GM19035 (cell line): ENCODE measurements at regions not wholly inside any gene's neighbourhood (a gene's known extent, or its start where the extent isn't known, plus 50 kb on each side); places are given as distances from the start of the nearest gene placed in this dataset.
"Not testable (repeated sequence)": the region's sequence is repeated elsewhere in the genome, so short reads cannot be mapped to it uniquely, and the experiment has no call there.

Experiments used
- ATAC-seq: cut with Tn5 transposase; IDR thresholded peaks from one replicate; pipeline ENCODE4 v1.9.1; 2021; ENCODE audit not compliant: unreplicated experiment

DNA sequence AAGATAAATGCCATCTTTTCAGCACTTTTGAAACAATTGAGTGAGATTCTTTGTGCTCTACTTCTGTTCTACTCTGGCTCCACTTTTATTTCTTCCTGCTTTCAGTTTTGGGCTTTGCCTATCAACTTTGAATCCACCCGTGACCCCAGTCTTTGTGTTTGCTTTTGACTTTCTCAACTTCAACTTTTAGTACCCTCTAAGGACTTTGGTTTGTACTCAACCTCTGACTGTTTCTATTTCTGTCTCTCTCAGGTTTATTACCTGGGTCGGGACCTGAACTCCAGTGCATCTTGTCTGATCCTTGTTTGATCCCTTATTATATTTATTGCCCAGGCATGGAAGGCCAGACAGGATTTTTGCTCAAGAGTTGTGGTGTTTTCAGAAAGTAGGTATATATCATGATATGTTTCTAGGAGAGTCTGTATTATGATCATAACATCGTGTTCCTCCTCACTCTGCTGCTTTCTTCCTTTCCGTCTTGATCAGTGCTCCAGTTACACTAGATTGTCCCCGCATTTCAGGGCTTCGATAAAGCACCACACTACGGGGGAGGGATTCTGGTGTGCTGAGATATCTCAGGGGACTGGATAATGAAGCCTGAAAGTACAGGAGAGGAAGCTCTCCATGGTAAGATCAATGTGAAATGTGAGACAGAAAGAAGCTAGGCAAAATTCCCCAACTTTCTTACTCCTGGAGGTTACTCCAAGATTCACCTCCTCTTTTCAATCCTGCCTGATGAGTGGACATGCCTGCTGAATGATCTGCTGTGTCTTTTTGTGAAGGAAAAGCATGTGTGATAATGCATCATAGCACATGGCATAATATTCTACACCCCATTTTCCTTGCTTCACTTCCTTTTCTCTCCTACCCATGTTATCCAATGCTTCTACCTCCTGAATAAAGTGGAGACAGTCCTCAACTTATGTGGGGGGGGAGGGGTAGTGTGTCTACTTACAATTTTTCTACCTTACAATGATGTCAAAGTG lies 155.5 kb upstream of the GRIN3A start:
- no peak for ATAC-seq

DNA sequence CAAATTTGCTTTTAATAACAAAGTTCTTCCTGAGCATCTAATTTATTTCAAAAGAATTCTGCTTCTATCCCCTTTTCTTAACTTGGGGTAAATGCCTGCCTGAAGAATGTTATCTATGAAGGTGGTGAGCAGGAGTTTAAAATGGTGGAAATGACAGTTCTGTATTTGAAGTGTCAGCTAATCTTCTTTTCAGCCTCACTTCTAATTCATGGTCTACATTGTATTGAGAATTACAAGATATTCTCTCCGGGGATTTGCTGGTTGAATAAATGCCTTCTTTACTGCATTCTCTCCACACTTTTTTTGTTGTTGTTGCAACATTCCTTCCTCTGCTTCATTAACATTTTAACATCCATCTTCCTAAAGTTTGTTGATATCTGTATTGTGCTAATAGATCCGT lies 143.1 kb upstream of the GRIN3A start:
- ATAC-seq = no peak

DNA sequence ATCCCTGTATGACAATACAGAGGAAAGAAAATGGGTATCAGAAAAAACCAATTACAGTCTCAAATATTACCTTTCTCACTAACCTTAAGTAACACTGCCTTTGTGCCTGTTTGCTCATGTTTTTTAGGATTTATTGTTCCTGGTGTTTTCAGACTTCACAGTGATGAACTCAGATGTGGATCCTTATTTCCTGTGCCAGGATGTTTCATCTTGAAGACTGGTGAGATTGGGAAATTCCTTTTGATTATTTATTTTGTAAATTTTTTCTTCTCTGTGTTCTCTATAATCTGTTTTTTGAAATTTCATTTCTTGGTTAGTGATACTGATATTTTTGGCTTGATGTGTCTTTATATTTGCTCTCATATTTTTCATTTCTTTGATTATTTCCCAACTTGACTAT lies 142.4 kb upstream of the GRIN3A start:
- ATAC-seq = no peak

DNA sequence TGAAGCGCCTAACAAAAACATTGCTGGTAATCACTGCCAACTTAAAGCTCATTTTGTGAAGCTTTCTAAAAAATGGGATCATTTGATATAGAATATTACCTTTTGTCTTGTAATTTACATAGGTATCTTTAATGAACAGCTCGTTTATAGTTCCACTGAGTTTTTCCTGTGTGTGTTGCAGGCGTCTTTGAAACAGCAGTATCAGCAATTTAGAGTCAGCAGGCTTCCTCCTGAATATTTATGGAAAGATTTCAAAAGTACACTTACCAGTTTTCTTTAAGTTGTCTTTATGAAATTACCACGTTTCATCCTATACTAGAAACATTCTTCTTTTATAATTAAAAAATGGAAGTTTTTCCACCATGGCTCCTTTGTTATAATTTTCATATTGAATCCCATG lies 140.3 kb upstream of the GRIN3A start:
- ATAC-seq = no peak

DNA sequence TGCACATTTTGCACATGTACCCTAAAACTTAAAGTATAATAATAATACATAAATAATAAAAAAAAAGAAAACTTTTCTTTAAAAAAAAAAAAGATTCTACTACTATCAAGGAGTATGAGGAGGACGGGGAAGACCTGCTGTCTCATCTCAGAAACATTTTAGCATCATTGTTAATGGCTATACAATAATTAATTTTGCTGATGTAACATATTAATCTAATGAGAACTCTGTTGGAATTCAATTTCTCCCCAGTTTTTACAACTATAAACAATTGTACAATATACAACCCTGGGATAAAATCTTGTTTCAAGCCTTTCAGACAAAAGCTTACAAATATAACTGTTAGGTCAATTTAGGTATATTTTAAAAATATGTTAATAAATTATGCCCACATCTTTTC lies 139.0 kb upstream of the GRIN3A start:
- ATAC-seq = no peak

DNA sequence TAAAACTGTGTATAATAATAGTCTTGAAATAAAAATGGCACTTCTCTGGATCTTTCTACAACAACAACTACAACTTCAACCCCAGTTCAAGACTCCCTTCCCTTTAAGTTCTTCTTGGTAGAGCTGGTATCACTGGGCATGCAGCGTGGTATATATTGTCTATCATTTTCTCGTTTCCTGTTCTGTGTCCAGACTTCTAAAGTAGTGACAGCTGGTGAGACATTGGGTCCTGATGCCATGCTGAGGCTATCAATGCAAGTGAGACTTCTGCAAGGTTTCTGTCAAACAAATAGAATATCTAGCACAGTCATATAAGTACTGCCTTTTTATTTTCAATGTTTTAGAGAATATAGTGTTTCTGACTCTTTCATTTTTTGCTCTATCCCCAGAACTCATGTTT lies 123.0 kb upstream of the GRIN3A start:
- ATAC-seq = no peak

DNA sequence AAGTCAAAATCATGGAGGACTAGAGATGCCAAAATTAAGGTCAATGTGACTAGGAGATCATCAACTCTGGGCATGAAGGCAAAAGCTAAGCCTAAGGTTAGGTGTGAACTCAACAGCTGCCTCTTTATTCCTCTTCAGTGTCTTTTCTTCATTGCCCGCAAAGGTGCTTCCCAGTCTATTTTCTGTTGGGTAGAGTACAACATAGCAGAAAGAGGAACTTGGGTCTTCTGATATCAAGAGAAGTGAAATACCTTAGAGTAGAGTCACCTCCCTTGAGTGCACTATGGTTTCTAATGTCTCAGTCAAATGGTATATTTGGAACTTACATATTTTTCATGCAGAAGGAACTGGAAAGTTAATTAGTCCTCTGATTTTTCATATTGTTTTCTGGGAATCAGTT lies 122.5 kb upstream of the GRIN3A start:
- ATAC-seq = no peak

DNA sequence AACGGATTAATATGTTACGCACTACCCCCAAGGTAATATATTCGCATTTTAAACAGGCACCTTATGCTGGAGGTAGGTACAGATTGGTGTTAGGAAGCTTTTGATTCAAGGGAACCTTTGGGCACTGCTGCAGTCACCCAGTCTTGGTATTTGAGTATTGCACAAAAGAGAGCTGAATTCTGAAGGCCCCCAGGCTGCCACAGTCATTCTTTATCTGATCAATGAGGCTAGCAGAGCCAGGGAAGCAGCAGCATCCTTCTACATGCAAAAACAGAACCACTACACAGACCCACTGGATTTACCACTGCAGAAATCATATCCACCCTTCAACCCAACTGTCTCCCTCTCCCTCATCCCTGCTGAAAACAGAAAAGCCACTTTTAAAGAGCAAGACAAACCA lies 121.2 kb upstream of the GRIN3A start:
- ATAC-seq = no peak

DNA sequence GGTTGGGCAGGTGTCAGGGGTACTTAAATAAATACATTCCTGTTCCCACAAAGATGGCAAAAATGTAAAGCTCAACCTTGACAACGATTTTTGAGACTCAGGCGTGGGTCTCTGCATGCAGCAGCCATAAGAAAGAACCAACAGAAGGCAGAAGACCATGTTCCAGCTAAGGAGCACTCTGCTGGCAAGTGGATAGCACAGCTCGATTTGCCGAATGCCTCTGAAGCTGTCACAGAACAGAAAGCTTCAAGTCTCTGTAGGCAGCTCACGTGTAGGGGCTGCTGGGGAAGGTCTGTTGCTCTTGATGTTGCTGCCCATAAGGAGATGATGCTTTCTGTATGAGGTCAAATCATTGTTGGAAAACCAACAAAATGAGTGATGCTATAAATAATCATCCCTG lies 119.6 kb upstream of the GRIN3A start:
- no peak for ATAC-seq

DNA sequence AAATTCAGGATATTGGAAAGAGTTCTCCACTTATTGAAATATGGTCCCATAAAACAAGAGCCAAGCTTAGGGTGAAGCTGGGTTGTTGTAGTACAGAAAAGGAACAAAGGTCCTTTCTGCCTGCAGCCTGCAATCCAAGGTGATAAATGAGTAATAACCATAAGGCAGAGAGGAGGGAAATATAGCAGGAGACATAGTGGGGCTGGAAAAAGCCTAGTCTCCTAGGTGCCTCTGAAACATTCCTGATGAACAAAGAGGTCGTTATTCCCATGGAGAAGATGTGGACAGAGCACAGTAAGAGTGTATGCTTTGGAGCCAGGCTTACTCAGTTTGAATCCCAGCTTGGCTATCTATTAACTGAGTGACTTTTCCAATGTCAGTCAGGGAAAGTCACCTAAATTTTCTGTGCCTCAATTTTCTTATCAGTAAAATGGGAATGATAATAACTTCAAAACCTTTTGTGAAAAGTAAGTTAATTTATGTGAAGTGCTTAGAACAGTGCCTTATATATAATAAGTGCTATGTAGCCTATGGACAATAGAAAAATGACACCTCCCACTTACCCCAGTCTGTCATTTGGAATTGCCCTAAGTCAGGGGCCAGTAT lies 110.8 kb upstream of the GRIN3A start:
- no peak for ATAC-seq

DNA sequence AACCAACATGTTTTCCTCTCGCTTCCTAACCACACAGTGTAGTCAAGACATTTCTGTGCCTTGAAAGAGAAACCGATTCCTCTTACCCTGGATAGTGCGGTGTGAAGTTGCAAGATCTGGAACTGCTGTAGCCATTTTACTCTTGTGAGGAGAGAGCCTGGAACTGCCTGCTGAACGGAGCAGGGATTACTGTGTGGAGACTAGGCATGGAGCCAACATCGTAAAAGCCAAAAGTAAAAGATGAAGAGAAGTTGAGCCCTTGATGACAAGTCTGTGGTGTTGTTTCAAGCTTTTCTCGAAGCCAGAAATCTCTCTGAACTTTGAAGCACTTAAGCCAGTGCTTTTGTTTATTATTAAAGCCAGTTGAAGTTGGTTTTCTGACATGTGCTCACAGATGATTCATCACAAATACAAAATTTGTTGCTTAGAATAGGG lies 110.1 kb upstream of the GRIN3A start:
- no peak for ATAC-seq

DNA sequence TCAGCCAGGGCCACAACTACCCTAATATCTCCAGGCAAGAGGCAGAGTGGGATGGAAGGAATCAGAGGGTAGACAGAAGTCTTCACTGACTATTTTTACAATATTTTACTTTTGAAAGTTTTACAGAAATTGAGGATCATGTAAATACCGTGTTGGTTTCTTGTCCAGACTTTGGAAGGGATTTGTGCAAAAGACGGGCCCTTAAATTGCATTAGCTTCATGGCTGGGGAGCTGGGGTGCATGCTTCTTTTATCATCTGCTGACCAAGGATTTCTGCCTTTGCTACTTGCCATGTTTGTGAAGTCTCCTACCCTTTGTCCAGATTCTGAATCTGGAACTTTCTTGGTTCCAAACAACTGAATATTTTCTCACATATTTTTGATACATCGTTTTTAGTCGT lies 107.7 kb upstream of the GRIN3A start:
- no peak for ATAC-seq

DNA sequence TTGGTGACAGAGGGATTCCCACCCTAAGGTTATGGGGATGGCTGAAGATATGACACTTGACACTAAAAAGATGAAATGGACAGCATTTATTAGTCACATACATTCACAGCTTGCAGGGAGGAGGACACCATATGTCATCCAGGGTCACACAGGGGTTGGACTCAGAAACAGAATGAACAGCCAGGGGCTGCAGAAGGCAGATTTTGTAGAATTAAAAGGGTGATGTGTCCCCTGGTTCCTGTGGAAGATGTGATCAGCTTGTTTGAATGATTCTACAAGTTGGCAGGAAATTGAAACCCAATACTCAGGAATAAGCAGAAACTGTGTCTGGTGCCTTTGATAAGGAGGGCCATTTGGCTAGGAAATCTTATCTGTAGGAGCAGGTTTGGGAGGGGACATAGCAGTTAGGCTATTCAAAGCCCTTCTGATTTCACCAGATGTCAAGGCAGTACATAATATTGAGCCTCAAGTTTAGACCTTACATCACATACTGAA lies 102.3 kb upstream of the GRIN3A start:
- no peak for ATAC-seq

DNA sequence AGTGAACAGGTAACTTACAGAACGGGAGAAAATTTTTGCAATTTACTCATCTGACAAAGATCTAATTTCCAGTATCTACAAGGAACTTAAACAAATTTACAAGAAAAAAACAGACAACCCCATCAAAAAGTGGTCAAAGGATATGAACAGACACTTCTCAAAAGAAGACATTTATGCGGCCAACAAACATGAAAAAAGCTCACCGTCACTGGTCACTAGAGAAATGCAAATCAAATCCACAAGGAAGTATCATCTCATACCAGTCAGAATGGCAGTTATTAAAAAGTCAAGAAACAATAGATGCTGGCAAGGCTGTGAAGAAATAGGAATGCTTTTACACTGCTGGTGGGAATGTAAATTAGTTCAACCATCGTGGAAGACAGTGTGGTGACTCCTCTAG lies 100.5 kb upstream of the GRIN3A start:
- ATAC-seq = not testable (repeated sequence)

DNA sequence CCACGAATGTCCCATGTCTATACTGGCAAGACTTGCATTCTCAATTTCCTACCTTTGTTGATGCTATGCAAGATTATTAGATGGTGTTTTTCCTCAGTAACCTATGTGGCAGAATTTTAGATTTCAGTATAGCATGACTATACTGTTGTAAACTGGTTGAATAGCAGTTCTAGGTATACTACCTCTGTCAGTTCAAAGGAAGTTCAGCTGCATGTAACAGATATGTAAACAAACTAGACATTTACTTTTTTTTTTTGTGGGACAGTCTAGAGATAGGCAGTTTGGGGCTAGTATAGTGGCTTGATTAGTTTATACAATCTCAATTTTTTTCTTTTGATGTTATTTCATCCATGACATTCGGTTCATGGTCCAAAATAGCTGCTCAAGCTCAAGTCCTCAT lies 97.6 kb upstream of the GRIN3A start:
- no peak for ATAC-seq

DNA sequence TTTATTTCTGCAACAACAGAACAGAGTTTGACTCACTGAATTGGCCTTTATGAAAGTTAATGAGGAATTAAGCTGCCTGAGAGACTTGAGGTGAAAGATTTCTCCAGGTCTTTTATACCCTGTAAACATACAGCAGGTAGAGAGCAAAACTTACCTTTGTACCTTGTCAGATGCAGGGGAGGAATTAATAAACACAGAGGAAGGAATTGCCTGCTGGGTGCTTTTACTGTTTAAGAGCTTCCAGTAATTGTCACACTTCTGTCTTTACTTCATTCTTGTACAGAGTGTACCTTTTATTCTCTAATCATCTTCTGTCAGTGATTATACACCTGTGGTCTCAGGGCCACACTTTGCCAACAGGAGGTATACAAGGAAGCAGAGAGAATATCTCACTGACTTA lies 94.0 kb upstream of the GRIN3A start:
- no peak for ATAC-seq

DNA sequence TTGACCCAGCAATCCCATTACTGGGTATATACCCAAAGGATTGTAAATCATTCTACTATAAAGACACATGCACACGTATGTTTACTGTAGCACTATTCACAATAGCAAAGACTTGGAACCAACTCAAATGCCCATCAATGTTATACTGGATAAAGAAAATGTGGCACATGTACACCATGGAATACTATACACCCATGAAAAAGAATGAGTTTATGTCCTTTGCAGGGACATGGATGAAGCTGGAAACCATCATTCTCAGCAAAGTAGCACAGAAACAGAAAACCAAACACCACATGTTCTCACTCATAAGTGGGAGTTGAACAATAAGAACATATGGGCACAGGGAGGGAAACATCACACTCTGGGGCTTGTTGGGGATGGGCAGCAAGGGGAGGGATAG lies 83.0 kb upstream of the GRIN3A start:
- ATAC-seq = not testable (repeated sequence)

DNA sequence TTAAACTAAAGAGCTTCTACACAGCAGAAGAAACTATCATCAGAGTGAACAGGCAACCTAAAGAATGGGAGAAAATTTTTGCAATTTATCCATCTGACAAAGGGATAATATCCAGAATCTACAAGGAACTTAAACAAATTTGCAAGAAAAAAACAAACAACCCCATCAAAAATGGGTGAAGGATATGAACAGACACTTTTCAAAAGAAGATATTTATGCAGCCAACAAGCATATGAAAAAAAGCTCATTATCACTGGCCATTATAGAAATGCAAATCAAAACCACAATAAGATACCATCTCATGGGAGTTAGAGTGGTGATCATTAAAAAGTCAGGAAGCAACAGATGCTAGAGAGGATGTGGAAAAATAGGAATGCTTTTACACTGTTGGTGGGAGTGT lies 82.5 kb upstream of the GRIN3A start:
- ATAC-seq = not testable (repeated sequence)

DNA sequence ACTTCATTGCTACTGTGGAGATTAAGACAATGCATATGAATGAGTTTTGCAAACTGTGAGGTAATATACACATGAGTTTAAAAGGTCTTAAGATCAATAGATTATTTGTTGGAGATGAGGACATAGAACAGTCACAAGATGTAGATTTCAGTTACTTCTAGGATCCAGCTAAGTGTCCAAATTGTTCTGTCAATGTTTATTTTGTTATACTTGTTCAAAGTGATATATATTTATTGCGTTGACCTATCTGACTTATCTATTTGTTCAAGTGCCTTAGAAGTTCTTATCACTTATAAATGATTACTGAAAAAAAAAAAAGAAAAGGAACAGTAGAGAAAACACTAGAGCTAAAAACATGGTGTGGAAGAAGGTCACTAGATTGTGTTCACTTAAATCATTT lies 75.6 kb upstream of the GRIN3A start:
- no peak for ATAC-seq

DNA sequence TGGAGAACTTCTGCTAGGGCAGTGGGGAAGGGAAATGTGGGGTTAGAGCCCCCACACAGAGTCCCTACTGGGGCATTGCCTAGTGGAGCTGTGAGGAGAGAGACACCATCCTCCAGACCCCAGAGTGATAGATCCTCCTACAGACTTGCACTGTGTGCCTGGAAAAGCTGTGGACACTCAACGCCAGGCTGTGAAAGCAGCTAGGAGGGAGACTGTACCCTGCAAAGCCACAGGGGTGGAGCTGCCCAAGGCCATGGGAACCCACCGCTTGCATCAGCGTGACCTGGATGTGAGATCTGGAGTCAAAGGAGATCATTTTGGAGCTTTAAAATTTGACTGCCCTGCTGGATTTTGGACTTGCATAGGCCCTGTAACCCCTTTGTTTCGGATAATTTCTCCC lies 69.4 kb upstream of the GRIN3A start:
- ATAC-seq = not testable (repeated sequence)

DNA sequence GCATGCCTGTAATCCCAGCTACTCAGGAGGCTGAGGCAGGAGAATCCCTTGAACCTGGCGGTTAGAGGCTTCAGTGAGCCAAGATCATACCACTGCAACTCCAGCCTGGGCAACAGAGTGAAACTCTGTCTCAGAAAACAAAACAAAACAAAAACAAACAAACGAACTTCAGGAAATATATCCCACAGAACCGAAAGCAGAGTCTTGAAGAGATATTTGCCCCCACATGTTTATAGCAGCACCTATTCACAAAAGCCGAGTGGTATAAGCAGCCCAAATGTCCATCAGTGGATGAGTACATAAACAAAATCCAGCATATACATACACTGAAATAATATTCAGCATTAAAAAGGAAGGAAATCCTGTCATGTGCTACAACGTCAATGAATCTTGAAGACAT lies 57.6 kb upstream of the GRIN3A start:
- ATAC-seq = no peak

DNA sequence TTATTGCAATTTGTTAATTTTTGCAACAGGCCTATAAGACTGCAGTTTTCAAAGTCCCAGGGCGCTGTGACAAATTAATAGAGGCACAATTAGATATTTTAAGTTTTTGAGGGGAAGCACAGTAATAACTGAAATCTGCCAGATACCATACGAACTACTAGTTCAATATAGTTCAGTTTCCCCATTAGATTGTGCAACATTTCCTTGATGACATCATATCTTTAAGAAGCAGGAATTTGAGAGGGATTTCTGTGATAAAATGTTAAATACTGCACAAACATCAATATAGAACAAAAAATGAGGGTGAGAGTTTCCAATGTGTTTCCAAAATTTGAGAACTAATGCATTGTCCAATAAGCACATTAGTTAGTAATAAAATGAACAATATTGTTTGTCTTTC lies 56.7 kb upstream of the GRIN3A start:
- ATAC-seq = no peak
